ENCODE measurements at regions not wholly inside any gene's neighbourhood (a gene's known extent, or its start where the extent isn't known, plus 50 kb on each side); places are given as distances from the start of the nearest gene placed in this dataset.
A peak's percentile ranks its signal among the peaks of the same experiment; 100 is the strongest.

- TF ChIP-seq, protein P1, sequence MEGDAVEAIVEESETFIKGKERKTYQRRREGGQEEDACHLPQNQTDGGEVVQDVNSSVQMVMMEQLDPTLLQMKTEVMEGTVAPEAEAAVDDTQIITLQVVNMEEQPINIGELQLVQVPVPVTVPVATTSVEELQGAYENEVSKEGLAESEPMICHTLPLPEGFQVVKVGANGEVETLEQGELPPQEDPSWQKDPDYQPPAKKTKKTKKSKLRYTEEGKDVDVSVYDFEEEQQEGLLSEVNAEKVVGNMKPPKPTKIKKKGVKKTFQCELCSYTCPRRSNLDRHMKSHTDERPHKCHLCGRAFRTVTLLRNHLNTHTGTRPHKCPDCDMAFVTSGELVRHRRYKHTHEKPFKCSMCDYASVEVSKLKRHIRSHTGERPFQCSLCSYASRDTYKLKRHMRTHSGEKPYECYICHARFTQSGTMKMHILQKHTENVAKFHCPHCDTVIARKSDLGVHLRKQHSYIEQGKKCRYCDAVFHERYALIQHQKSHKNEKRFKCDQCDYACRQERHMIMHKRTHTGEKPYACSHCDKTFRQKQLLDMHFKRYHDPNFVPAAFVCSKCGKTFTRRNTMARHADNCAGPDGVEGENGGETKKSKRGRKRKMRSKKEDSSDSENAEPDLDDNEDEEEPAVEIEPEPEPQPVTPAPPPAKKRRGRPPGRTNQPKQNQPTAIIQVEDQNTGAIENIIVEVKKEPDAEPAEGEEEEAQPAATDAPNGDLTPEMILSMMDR (IDR thresholded peaks at IDR 0.05) = peak; percentile 32; the same call in 1 of the 2 replicates
- TF ChIP-seq, protein P2, sequence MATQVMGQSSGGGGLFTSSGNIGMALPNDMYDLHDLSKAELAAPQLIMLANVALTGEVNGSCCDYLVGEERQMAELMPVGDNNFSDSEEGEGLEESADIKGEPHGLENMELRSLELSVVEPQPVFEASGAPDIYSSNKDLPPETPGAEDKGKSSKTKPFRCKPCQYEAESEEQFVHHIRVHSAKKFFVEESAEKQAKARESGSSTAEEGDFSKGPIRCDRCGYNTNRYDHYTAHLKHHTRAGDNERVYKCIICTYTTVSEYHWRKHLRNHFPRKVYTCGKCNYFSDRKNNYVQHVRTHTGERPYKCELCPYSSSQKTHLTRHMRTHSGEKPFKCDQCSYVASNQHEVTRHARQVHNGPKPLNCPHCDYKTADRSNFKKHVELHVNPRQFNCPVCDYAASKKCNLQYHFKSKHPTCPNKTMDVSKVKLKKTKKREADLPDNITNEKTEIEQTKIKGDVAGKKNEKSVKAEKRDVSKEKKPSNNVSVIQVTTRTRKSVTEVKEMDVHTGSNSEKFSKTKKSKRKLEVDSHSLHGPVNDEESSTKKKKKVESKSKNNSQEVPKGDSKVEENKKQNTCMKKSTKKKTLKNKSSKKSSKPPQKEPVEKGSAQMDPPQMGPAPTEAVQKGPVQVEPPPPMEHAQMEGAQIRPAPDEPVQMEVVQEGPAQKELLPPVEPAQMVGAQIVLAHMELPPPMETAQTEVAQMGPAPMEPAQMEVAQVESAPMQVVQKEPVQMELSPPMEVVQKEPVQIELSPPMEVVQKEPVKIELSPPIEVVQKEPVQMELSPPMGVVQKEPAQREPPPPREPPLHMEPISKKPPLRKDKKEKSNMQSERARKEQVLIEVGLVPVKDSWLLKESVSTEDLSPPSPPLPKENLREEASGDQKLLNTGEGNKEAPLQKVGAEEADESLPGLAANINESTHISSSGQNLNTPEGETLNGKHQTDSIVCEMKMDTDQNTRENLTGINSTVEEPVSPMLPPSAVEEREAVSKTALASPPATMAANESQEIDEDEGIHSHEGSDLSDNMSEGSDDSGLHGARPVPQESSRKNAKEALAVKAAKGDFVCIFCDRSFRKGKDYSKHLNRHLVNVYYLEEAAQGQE (IDR thresholded peaks at IDR 0.05; ENCODE audit: insufficient read depth in 1 of 2, low read depth in 2 of 2, low read length in 1 of 2) = no peak
- TF ChIP-seq POLR2AphosphoS5 (IDR thresholded peaks at IDR 0.05; ENCODE audit: low read depth, low read length) (no peak), SIN3A (IDR thresholded peaks at IDR 0.05; ENCODE audit: borderline replicate concordance, insufficient read depth, low read depth, low read length) (no peak), TCF7L2 (IDR thresholded peaks at IDR 0.05; ENCODE audit: low read depth, low read length) (no peak)
These were observed 124.4 kb downstream of the PLK2 start for GRCh38 chr5:58335518-58335917.

All from Panc1 (cell line).